ENCODE measurements at regions not wholly inside any gene's neighbourhood (a gene's known extent, or its start where the extent isn't known, plus 50 kb on each side); places are given as distances from the start of the nearest gene placed in this dataset.
"Not testable (repeated sequence)": the region's sequence is repeated elsewhere in the genome, so short reads cannot be mapped to it uniquely, and the experiment has no call there.

GRCh38 chr3:40947022-40947421 is 252.3 kb upstream of the CTNNB1 start:
- DNase-seq (ENCODE audit: low spot score), result not testable (repeated sequence)

DNA sequence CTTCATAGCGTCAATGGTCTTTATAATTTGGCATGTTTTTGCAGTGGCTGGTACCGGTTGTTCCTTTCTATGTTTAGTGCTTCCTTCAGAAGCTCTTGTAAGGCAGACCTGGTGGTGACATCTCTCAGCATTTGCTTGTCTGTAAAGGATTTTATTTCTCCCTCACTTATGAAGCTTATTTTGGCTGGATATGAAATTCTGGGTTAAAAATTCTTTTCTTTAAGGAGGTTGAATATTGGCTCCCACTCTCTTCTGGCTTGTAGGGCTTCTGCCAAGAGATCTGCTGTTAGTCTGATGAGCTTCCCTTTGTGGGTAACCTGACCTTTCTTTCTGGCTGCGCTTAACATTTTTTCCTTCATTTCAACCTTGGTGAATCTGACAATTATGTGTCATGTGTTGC is 250.0 kb upstream of the CTNNB1 start:
- DNase-seq (ENCODE audit: low spot score), result not testable (repeated sequence)

GRCh38 chr3:40951636-40952035 is 247.7 kb upstream of the CTNNB1 start:
- no peak for DNase-seq (ENCODE audit: low spot score)

DNA sequence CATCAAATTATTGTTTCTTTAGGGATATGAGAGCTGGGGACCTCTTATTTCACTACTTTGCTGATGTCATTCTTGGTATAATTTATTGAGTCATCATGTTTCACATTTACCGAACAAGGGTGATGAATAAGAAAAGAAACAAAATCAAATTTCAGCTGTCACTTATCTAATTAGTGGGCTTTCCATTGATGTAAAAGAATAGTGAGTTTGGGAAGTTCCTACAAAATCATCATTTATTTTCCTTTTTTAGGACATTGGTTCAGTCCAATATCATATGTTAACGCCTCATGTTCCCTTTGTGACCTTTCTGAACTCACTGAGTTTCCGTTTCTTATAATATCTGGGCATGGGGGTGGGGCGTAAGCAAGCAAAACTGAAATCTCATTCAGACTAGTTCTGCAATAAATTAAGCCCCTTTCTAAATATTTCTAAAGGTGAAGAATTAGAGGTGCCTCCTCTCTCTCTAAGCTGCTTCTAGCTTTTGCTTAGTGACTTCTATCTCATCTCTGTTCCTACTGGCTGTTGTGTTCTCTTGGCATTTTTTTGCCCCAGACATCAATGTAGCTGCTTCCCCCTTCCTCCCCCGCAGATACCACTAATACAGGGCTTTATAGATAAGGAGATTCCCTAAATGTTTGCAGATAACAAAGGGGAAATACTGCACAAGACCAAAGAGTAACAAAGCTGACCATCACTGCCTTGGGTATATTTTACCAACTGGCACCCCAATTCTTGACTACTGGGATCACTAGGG is 238.0 kb upstream of the CTNNB1 start:
- no peak for DNase-seq (ENCODE audit: low spot score)

GRCh38 chr3:40962721-40963120 is 236.6 kb upstream of the CTNNB1 start:
- DNase-seq (ENCODE audit: low spot score), result no peak

DNA sequence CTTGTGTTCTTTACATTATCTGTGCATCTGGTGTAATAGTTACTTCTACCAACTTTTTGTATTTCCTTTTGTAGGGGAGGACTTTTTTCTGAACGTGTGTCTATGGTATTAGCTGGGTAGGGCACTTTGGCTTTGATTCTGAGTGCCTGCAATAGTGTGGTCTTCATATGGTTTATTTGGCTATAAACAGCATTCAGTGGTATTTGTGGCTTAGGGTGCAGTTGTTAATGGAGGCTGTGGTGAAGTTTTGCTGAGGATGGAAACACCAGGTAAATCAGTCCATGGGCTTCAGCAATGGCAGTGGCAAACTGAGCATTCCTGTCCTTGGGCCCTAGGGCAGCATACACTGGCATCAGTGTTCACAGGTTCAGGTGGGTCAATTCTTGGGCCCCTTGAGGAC is 230.6 kb upstream of the CTNNB1 start:
- DNase-seq (ENCODE audit: low spot score), result no peak

- DNase-seq (ENCODE audit: low spot score), result no peak
Observed at GRCh38 chr3:40969341-40969740, 230.0 kb upstream of the CTNNB1 start.

DNA sequence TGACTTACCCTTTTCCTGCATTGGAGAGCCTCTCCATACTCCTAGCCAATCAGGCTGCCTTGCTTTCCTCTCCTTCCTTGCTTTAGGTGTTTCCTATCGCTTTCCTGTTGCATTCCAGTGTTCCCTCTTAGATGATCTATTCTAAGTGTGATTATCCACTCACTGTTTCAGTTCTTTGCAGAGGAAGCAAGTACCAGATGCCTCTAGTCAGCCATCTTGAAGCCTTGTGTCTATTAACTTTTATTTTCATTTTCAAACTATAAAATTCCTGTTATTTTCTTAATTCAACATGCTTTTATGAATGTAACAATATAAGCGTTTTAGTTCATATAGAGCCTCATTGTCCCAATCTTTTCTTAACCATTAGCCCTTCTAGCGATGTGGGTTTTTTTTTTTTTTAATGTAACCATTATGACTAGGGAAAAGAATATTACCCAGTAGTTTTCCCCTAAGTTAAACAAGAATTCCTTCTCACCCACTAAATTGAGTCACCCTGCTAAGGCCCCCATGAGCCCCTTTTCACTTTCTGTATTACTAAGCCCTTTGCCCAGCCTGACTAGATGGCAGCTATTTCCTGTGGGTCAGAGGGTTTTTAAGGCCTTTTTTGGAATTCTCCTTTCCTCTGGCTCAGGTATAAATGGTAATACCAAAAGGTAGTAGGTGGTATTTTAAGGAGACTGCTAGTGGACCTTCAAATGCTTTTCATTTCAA is 229.4 kb upstream of the CTNNB1 start:
- DNase-seq (ENCODE audit: low spot score), result no peak

GRCh38 chr3:40971191-40972168 is 227.8 kb upstream of the CTNNB1 start:
- DNase-seq (ENCODE audit: low spot score), result no peak

GRCh38 chr3:40972350-40972749 is 227.0 kb upstream of the CTNNB1 start:
- no peak for DNase-seq (ENCODE audit: low spot score)

DNA sequence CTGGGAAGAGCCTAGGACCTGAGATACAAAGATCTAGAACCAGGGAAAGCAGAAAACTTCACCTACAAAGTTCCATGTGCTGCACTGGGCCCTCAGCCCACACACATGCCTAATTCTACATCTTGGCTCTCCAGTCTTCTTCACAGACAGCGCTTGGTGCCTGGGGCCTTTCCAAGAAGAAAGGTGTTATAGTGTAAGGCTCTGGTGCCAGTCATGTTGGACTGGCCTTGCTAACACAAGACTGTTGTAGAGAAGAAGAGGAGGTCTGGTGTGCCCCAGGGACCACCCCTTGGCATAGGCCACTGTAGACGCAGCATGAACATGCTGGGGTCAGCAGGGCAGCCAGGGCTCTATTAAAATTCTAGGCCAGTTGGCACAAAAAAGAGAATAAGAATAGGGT is 226.2 kb upstream of the CTNNB1 start:
- DNase-seq (ENCODE audit: low spot score), result no peak

GRCh38 chr3:40975711-40976121 is 223.6 kb upstream of the CTNNB1 start:
- DNase-seq (ENCODE audit: low spot score), result no peak

DNA sequence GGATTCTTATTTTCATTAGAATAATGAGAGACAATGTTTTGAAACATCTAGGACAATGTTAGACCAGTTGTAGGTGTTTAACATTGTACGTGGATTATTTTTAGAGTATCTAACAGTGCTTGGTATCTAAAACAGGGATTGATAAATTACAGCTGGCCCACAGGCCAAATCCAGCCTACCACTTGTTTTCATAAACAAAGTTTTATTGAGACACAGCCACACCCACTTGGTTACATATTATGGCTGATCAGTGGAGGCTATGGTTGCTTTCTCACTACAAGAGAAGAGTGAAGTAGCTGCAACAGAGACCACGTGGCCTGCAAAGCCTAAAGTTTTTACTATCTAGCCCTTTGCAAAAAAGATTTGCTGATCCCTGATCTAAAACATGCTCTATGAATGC is 223.1 kb upstream of the CTNNB1 start:
- no peak for DNase-seq (ENCODE audit: low spot score)

DNA sequence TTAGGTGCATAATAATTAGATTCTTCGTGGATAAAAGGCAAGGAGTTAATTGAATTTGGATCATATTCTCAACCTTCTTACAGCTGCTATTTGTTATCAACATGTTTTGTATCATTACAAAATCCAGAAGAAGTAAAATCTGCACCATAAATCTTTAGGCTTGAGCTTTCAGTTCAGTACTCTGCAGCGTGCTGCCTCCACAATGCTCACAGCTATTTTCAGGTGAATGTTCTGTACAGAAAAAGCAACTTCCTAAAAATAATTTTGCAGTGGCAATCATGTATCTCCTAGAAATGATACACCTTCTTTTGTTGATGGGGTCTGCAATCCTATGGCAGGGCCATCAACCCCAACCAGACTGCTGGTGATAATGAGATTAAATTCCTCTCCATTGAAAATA is 220.9 kb upstream of the CTNNB1 start:
- no peak for DNase-seq (ENCODE audit: low spot score)

DNA sequence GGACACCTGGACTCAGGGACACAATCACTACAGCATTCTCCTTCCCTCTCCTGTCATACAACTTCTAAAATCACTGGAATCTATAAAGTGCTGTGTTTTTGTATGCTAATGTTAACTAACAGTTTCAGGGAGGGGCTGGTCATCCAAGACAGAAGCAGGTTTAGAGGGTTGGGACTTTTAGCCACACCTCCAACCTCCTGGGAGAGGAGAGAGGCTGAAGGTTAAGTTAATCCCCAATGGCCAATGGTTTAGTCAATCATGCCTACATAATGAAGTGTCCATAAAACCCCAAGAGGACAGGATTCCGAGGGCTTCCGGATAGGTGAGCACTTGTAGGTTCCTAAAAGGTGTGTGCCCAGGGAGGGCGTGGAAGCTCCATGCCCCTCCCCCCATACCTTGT is 219.3 kb upstream of the CTNNB1 start:
- DNase-seq (ENCODE audit: low spot score), result no peak

- DNase-seq (ENCODE audit: low spot score), result no peak
Observed at GRCh38 chr3:40980467-40980866, 218.8 kb upstream of the CTNNB1 start.

DNA sequence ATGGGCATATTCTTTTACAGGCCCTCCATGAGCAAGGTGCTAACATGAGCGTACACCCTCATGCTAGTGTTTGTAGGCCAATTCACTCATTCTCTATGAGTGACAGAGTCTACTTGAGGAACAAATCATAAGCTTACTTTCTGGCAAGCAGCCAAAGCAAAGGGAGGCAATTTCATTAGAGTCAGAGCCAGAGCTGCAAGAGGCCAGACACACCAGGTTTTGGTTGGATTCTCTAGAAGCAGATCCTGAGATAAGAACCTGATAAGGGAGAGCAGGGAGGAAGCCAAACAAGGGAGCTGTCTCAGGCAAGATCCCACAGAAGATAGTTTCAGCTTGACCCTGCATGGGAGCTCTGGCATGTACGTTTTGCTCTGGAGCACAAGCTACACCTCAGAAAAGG is 214.1 kb upstream of the CTNNB1 start:
- DNase-seq (ENCODE audit: low spot score), result no peak

GRCh38 chr3:40988468-40988867 is 210.8 kb upstream of the CTNNB1 start:
- no peak for DNase-seq (ENCODE audit: low spot score)

GRCh38 chr3:40989141-40990061 is 209.9 kb upstream of the CTNNB1 start:
- no peak for DNase-seq (ENCODE audit: low spot score)

- no peak for DNase-seq (ENCODE audit: low spot score)
Observed at GRCh38 chr3:40990062-40990456, 209.2 kb upstream of the CTNNB1 start.

DNA sequence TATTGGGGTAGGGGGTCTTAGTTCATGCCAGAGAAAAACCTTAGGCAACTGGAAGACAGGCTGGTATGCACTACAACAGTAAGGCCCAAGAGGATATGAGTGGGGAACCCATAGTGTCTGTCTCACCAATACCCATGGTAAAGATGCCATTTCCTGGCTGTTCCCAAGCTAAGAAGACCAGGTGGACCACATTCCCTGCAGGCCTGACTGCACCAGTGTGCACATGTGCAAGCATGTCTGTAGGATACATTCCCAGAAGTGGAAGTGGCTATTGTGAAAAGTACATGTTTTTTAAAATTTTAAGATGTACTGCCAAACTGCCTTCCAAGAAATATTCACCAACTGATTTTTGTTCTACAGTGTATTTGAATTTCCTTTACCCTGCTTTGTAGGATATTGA is 207.3 kb upstream of the CTNNB1 start:
- DNase-seq (ENCODE audit: low spot score), result no peak

All from CD4-positive, alpha-beta T cell treated with Interleukin-6 at 100 ng/mL for 8 hours (primary cell).